OCI-LY3 (cell line): ENCODE measurements at regions not wholly inside any gene's neighbourhood (a gene's known extent, or its start where the extent isn't known, plus 50 kb on each side); places are given as distances from the start of the nearest gene placed in this dataset.

ENCODE experiments used
- H2AFZ ChIP-seq: fragments of 200-600, 300-600 bp; shearing (Covaris generic); 2 replicates; pipeline ENCODE4 v1.6.0; 2014; ENCODE audit warnings: antibody characterized with exemption, low read depth, low read length
- H3K27ac ChIP-seq: fragments of 200-600, 300-600 bp; sonication (generic); 2 replicates; pipeline ENCODE4 v1.5.1; 2014; ENCODE audit warnings: mild to moderate bottlenecking, low read length, moderate library complexity, mixed read lengths
- H3K27me3 ChIP-seq: fragments of 200-600, 300-600 bp; sonication (generic); 2 replicates; pipeline ENCODE4 v1.6.1; 2014; ENCODE audit warnings: low read depth, low read length, mixed read lengths
- H3K36me3 ChIP-seq: fragments of 200-600, 300-600 bp; sonication (generic); replicated peaks from 2 replicates; pipeline ENCODE3; 2014; ENCODE audit warnings: low read depth, low read length, mixed read lengths
- H3K4me1 ChIP-seq: fragments of 300-600, 200-600 bp; sonication (generic); 2 replicates; pipeline ENCODE4 v1.6.1; 2014; ENCODE audit warnings: low read length, mixed read lengths
- H3K4me2 ChIP-seq: fragments of 200-600, 300-600 bp; sonication (generic); 2 replicates; pipeline ENCODE4 v1.6.1; 2014; ENCODE audit warnings: low read length, mixed read lengths
- H3K4me3 ChIP-seq: fragments of 300-600, 200-600 bp; sonication (generic); 2 replicates; pipeline ENCODE4 v1.5.1; 2014; ENCODE audit warnings: antibody characterized with exemption, mild to moderate bottlenecking, low read length, moderate library complexity
- H3K79me2 ChIP-seq: fragments of 300-600, 200-600 bp; shearing (Covaris generic); 2 replicates; pipeline ENCODE4 v1.6.1; 2014; ENCODE audit warnings: mild to moderate bottlenecking, low read length, mixed read lengths
- H3K9ac ChIP-seq: fragments of 300-600, 200-600 bp; shearing (Covaris generic); 2 replicates; pipeline ENCODE4 v1.6.0; 2014; ENCODE audit warnings: mild to moderate bottlenecking, low read length, moderate library complexity
- H3K9me3 ChIP-seq: fragments of 200-600, 300-600 bp; shearing (Covaris generic); 2 replicates; pipeline ENCODE4 v1.6.1; 2014; ENCODE audit warnings: low read length, mixed read lengths; ENCODE audit not compliant: insufficient read depth
- H4K20me1 ChIP-seq: fragments of 200-600, 300-600 bp; sonication (generic); 2 replicates; pipeline ENCODE4 v1.6.1; 2016; ENCODE audit warnings: low read length, mixed read lengths; ENCODE audit not compliant: insufficient read depth
- EZH2phosphoT487 ChIP-seq: fragments of 200-600 bp; shearing (Covaris generic); IDR thresholded peaks from 2 replicates; pipeline ENCODE4 v1.6.1; 2018; ENCODE audit warnings: antibody characterized with exemption, mixed run types, low read depth
- TF ChIP-seq, protein P1 (sequence below): fragments of 200-600, 300-600 bp; sonication (generic); IDR thresholded peaks from 2 replicates; pipeline ENCODE4 v1.5.1; 2014; ENCODE audit warnings: antibody characterized with exemption, low read length, low read depth

DNA sequence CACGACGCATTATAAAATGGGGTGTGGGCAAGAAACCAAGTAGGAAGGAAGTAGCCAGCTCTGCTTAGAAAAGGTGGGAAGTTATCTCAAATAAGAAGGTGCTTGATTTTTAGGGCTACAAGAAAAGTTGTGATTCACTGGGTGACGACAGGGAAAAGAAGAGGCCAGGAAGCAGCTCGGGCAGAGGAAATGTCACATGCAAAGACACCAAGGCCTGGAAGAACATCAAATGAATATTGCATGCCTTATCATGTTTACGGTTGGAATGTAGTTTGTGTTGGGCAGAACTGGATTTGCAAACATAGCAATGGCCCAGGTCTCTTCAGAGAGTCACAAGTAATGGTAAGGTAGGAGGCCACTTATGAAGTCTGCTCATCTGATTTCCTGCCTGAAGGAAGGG is 610.6 kb downstream of the IRS1 start:
- no peak overlapping the region for H3K4me2 ChIP-seq
- no peak overlapping the region for H2AFZ ChIP-seq
- H3K36me3 ChIP-seq: no peaks in the 10 kb centered on the region
- H3K4me3 ChIP-seq: no peak overlapping the region
- no peaks in the 10 kb centered on the region for H3K27me3 ChIP-seq
- H3K4me1 ChIP-seq: no peaks in the 10 kb centered on the region
- H3K79me2 ChIP-seq: no peaks in the 10 kb centered on the region
- TF ChIP-seq EZH2phosphoT487: no peak
- TF ChIP-seq, protein P1, sequence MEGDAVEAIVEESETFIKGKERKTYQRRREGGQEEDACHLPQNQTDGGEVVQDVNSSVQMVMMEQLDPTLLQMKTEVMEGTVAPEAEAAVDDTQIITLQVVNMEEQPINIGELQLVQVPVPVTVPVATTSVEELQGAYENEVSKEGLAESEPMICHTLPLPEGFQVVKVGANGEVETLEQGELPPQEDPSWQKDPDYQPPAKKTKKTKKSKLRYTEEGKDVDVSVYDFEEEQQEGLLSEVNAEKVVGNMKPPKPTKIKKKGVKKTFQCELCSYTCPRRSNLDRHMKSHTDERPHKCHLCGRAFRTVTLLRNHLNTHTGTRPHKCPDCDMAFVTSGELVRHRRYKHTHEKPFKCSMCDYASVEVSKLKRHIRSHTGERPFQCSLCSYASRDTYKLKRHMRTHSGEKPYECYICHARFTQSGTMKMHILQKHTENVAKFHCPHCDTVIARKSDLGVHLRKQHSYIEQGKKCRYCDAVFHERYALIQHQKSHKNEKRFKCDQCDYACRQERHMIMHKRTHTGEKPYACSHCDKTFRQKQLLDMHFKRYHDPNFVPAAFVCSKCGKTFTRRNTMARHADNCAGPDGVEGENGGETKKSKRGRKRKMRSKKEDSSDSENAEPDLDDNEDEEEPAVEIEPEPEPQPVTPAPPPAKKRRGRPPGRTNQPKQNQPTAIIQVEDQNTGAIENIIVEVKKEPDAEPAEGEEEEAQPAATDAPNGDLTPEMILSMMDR: no peak
- no peaks in the 10 kb centered on the region for H3K9me3 ChIP-seq
- H3K9ac ChIP-seq: no peak overlapping the region
- no peak overlapping the region for H3K27ac ChIP-seq
- H4K20me1 ChIP-seq: no peaks in the 10 kb centered on the region

DNA sequence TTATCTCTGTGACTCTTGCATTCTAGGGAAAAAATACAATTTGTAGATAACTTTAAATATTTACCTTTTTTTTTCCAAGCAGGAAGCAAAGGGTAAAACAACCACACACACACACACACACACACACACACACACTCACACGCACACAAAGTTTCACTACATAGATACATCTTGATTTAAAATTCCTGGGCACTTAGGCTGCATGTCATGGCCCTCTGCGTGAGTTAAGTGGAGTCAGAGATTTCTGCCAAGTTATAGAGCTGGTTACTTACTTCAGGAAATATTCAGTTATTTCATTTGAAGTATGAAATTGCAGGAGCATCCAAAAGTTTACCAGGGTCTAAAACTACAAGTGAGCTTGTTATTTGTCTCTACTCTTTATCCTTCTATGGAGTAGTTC is 612.0 kb downstream of the IRS1 start:
- H3K4me1 ChIP-seq: no peaks in the 10 kb centered on the region
- H4K20me1 ChIP-seq: no peaks in the 10 kb centered on the region
- no peaks in the 10 kb centered on the region for H3K9me3 ChIP-seq
- no peak overlapping the region for H3K4me2 ChIP-seq
- no peak overlapping the region for H3K27ac ChIP-seq
- no peaks in the 10 kb centered on the region for H3K36me3 ChIP-seq
- no peak overlapping the region for H3K9ac ChIP-seq
- no peak for TF ChIP-seq EZH2phosphoT487
- TF ChIP-seq, protein P1: no peak
- no peaks in the 10 kb centered on the region for H3K79me2 ChIP-seq
- no peak overlapping the region for H3K4me3 ChIP-seq
- H2AFZ ChIP-seq: no peak overlapping the region
- no peaks in the 10 kb centered on the region for H3K27me3 ChIP-seq

DNA sequence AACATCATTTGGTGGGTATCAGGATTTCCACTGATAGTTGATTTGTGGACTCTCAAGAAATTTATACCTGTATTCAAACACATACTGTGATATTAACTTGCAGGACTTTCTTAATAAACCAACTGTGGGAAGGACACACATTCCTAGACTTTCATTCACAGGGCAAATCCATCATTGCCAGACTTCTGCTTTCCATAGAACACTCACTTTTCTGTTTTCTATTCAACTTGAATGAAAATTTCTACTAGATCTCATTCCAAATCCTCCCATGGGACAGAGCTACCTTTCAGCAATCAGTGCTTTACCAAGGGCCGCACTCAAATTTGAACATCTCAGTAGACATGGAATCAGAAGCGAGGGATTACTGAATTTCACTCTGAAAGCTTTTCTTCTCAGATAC is 612.5 kb downstream of the IRS1 start:
- Histone ChIP-seq H3K9me3 (no peaks in the 10 kb centered on the region), H3K27me3 (no peaks in the 10 kb centered on the region), H2AFZ (no peak overlapping the region), H3K4me1 (no peaks in the 10 kb centered on the region), H3K79me2 (no peaks in the 10 kb centered on the region), H3K36me3 (no peaks in the 10 kb centered on the region), H3K4me3 (no peak overlapping the region), H4K20me1 (no peaks in the 10 kb centered on the region), H3K27ac (no peak overlapping the region), H3K4me2 (no peak overlapping the region), H3K9ac (no peak overlapping the region)
- TF ChIP-seq, protein P1: no peak
- no peak for TF ChIP-seq EZH2phosphoT487

DNA sequence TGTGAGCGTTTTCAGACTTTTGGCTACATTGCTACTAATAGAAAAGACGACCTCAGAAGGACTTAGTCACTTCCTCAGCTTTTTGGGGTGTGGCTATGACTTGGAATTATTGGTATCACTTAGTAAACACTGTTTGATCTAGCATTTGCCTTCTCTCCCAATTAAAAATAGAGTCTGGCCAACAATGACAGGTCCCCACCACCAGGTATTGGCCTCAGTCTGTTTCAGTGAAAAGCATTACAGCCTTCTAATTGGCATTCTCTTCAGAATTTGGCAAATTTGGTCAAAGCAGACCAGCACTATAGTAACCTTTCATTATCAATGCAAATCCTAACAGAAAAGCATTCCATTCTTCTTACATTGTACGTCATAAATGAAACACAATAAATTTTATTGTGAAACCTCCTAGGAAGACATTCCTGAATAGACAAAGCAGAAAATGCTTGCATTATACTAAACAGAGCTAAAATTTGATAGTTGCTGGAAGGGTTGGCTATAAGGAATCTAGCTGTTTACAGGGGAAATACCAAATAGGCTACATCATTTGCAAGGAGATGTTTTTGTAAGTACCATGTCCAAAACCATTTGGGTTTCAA is 613.9 kb downstream of the IRS1 start:
- H4K20me1 ChIP-seq: no peaks in the 10 kb centered on the region
- TF ChIP-seq, protein P1: no peak
- no peak for TF ChIP-seq EZH2phosphoT487
- no peaks in the 10 kb centered on the region for H3K36me3 ChIP-seq
- no peaks in the 10 kb centered on the region for H3K27me3 ChIP-seq
- H3K4me2 ChIP-seq: no peak overlapping the region
- H3K4me1 ChIP-seq: no peaks in the 10 kb centered on the region
- no peak overlapping the region for H3K27ac ChIP-seq
- no peak overlapping the region for H2AFZ ChIP-seq
- H3K9ac ChIP-seq: no peak overlapping the region
- no peak overlapping the region for H3K4me3 ChIP-seq
- H3K9me3 ChIP-seq: no peaks in the 10 kb centered on the region
- no peaks in the 10 kb centered on the region for H3K79me2 ChIP-seq
